Activated T-cell treated with anti-CD3 and anti-CD28 coated beads for 4 hours (primary cell): ENCODE measurements at regions not wholly inside any gene's neighbourhood (a gene's known extent, or its start where the extent isn't known, plus 50 kb on each side); places are given as distances from the start of the nearest gene placed in this dataset.
"Not testable (repeated sequence)": the region's sequence is repeated elsewhere in the genome, so short reads cannot be mapped to it uniquely, and the experiment has no call there.

Source experiments
- DNase-seq: peaks from one replicate; pipeline ENCODE4 v3.0.0-alpha.2; 2020

GRCh38 chr6:165770397-165771082, 107.5 kb upstream of the PDE10A start:
- DNase-seq, result no peak

- no peak for DNase-seq
These were observed 106.8 kb upstream of the PDE10A start for GRCh38 chr6:165769884-165770283.

GRCh38 chr6:165769401-165769800, 106.4 kb upstream of the PDE10A start:
- DNase-seq, result no peak

GRCh38 chr6:165768961-165769360, 105.9 kb upstream of the PDE10A start:
- no peak for DNase-seq

- no peak for DNase-seq
These were observed 104.2 kb upstream of the PDE10A start for GRCh38 chr6:165767228-165767627.

GRCh38 chr6:165766457-165766856, 103.4 kb upstream of the PDE10A start:
- no peak for DNase-seq

- no peak for DNase-seq
These were observed 103.0 kb upstream of the PDE10A start for GRCh38 chr6:165766026-165766425.

GRCh38 chr6:165765256-165765655, 102.2 kb upstream of the PDE10A start:
- DNase-seq, result not testable (repeated sequence)

GRCh38 chr6:165762876-165763275, 99.8 kb upstream of the PDE10A start:
- no peak for DNase-seq

- no peak for DNase-seq
These were observed 99.1 kb upstream of the PDE10A start for GRCh38 chr6:165762125-165762524.

GRCh38 chr6:165760803-165761185, 97.8 kb upstream of the PDE10A start:
- DNase-seq, result no peak

GRCh38 chr6:165760126-165760802, 97.2 kb upstream of the PDE10A start:
- no peak for DNase-seq

GRCh38 chr6:165758441-165758840, 95.4 kb upstream of the PDE10A start:
- no peak for DNase-seq

GRCh38 chr6:165755583-165755982, 92.5 kb upstream of the PDE10A start:
- DNase-seq, result no peak

GRCh38 chr6:165753506-165753905, 90.5 kb upstream of the PDE10A start:
- DNase-seq, result no peak

GRCh38 chr6:165752451-165752850, 89.4 kb upstream of the PDE10A start:
- DNase-seq, result no peak

GRCh38 chr6:165751486-165751885, 88.4 kb upstream of the PDE10A start:
- no peak for DNase-seq

- no peak for DNase-seq
These were observed 86.1 kb upstream of the PDE10A start for GRCh38 chr6:165749163-165749562.

GRCh38 chr6:165748390-165748789, 85.3 kb upstream of the PDE10A start:
- DNase-seq, result no peak

GRCh38 chr6:165747963-165748362, 84.9 kb upstream of the PDE10A start:
- no peak for DNase-seq

GRCh38 chr6:165746331-165746730, 83.3 kb upstream of the PDE10A start:
- DNase-seq, result no peak

- DNase-seq, result no peak
These were observed 82.5 kb upstream of the PDE10A start for GRCh38 chr6:165745492-165745891.

GRCh38 chr6:165744555-165745228, 81.7 kb upstream of the PDE10A start:
- DNase-seq, result no peak

GRCh38 chr6:165743366-165743898, 80.4 kb upstream of the PDE10A start:
- no peak for DNase-seq
